ENCODE measurements at regions not wholly inside any gene's neighbourhood (a gene's known extent, or its start where the extent isn't known, plus 50 kb on each side); places are given as distances from the start of the nearest gene placed in this dataset.

GRCh38 chr7:131819891-131820290, 263.5 kb upstream of the PODXL start:
- H3K14ac ChIP-seq (replicated peaks; ENCODE audit: low read depth, low read length), result no peak overlapping the region
- BruUV-seq (replicated peaks), result no TSS peak
- DNase-seq, result no peak
- no peak overlapping the region for H3K4me2 ChIP-seq (ENCODE audit: low read depth, low read length)
- no peaks in the 10 kb centered on the region for H3K27me3 ChIP-seq (ENCODE audit: control insufficient read depth, insufficient read depth, low read length)
- H4K91ac ChIP-seq (ENCODE audit: insufficient read depth, low read depth, low read length), result no peak overlapping the region
- H3K4me1 ChIP-seq (ENCODE audit: control insufficient read depth, insufficient read depth, low read length), result no peaks in the 10 kb centered on the region
- H4K20me1 ChIP-seq (ENCODE audit: insufficient read depth, low read length), result no peaks in the 10 kb centered on the region
- H2AFZ ChIP-seq (replicated peaks; ENCODE audit: low read length, poor library complexity), result no peak overlapping the region
- H2AK9ac ChIP-seq (replicated peaks; ENCODE audit: low read depth, low read length, poor library complexity), result no peak overlapping the region
- no peak overlapping the region for H3K4me3 ChIP-seq (ENCODE audit: insufficient read depth, low read depth, low read length)
- H3K36me3 ChIP-seq (ENCODE audit: control insufficient read depth, insufficient read depth, low read length), result no peaks in the 10 kb centered on the region
- no peak overlapping the region for H3K9ac ChIP-seq (ENCODE audit: low read depth, low read length)
- H4K8ac ChIP-seq (ENCODE audit: low read depth in 2 of 2, low read length in 2 of 2), result no peak overlapping the region
- H3K9me3 ChIP-seq (ENCODE audit: control insufficient read depth, insufficient read depth, low read length), result no peaks in the 10 kb centered on the region
- no peak overlapping the region for H2BK15ac ChIP-seq (ENCODE audit: low read depth, low read length)
- no peak overlapping the region for H3K27ac ChIP-seq (ENCODE audit: insufficient read depth, low read length)
- H3K9me1 ChIP-seq (ENCODE audit: insufficient read depth, low read length), result no peaks in the 10 kb centered on the region
- ATAC-seq (ENCODE audit: low read depth), result no peak
- no peaks in the 10 kb centered on the region for H3K79me1 ChIP-seq (ENCODE audit: low read depth in 1 of 2, low read length in 2 of 2)
- H4K5ac ChIP-seq (ENCODE audit: low read depth, low read length), result no peak overlapping the region
- POLR2A ChIA-PET (ENCODE audit: unreplicated experiment), result no interaction called here
- WGBS, 2 experiments (ENCODE audit: extremely low coverage in 2 of 2, insufficient read length in 1 of 2), result no CpG with 5 or more reads among the region's 4 CpGs
- no peak overlapping the region for H3K18ac ChIP-seq (ENCODE audit: low read depth, low read length)
- intact Hi-C loops (cut with micrococcal nuclease), result no loop called here
- dilution Hi-C loops (cut with HindIII; ENCODE audit: low sequenced_read_pairs, unreplicated experiment), result no loop called here
- H3K56ac ChIP-seq (ENCODE audit: extremely low read depth, insufficient read depth, low read length), result no peak overlapping the region
- no peak overlapping the region for H3K23ac ChIP-seq (ENCODE audit: low read depth, low read length)
- H2BK120ac ChIP-seq (ENCODE audit: low read depth, low read length), result no peak overlapping the region
- TF ChIP-seq RCOR1 (IDR thresholded peaks at IDR 0.05; ENCODE audit: insufficient replicate concordance, low read length) (no peak), SMC3 (IDR thresholded peaks at IDR 0.05; ENCODE audit: low read depth, low read length) (no peak), CTCF (conservative IDR thresholded peaks at IDR 0.05; ENCODE audit: low read depth, low read length) (no peak), POLR2A (IDR thresholded peaks at IDR 0.05; ENCODE audit: low read depth, low read length) (no peak), MXI1 (IDR thresholded peaks at IDR 0.05; ENCODE audit: borderline replicate concordance, low read depth, low read length) (no peak)
- in situ Hi-C loops (cut with MboI; ENCODE audit: low sequenced_read_pairs), result no loop called here
- no peak overlapping the region for H2BK5ac ChIP-seq (ENCODE audit: low read depth, low read length, poor library complexity, severe bottlenecking)
- H3K4ac ChIP-seq (ENCODE audit: low read depth, low read length), result no peak overlapping the region
- H2AK5ac ChIP-seq (ENCODE audit: low read depth, low read length), result no peak overlapping the region
- CTCF ChIA-PET, result no interaction called here
- H2BK20ac ChIP-seq (ENCODE audit: low read depth, low read length), result no peak overlapping the region

Data from IMR-90 (cell line).